ENCODE measurements at regions not wholly inside any gene's neighbourhood (a gene's known extent, or its start where the extent isn't known, plus 50 kb on each side); places are given as distances from the start of the nearest gene placed in this dataset.
A peak's percentile ranks its signal among the peaks of the same experiment; 100 is the strongest.

DNA sequence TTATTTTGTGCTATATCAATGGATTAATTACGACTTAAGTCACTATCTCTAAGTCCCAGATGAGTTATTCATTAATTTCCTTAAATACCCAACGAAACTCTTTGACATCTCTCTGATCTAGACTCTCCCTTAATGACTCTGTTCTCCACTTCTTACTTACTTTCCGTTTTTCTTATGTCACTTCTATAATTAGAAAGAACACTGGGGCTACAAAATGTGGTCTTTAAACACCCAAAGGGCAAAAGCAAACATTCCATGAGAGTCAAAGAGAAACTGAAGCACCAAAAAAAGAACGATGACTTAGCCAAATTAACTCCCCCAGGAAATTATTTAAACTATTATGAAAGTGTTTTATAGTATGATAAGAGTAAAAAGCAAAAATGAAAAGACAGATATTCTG lies 166.4 kb upstream of the UBE2E2 start:
- peak; percentile 73 for DNase-seq (ENCODE audit: low read depth)

DNA sequence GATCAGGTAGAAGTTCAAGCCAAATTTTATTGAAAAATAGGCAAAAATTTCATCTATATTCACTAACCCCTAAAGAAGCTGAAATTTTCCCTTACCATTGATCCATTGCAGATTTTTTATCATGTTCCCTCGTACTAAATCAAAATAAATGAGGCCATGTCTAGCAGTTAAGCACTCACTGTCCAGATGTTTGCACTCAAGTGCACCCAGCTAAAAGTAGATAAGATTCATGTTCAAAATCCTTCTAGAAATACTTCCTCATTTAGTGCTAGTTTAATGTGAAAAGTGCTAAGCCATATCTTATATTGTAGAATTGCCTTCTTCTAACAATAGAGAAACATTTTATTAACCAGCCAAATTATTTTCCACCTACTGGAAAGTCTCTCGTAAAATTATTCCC lies 164.7 kb upstream of the UBE2E2 start:
- DNase-seq (ENCODE audit: low read depth): no peak

DNA sequence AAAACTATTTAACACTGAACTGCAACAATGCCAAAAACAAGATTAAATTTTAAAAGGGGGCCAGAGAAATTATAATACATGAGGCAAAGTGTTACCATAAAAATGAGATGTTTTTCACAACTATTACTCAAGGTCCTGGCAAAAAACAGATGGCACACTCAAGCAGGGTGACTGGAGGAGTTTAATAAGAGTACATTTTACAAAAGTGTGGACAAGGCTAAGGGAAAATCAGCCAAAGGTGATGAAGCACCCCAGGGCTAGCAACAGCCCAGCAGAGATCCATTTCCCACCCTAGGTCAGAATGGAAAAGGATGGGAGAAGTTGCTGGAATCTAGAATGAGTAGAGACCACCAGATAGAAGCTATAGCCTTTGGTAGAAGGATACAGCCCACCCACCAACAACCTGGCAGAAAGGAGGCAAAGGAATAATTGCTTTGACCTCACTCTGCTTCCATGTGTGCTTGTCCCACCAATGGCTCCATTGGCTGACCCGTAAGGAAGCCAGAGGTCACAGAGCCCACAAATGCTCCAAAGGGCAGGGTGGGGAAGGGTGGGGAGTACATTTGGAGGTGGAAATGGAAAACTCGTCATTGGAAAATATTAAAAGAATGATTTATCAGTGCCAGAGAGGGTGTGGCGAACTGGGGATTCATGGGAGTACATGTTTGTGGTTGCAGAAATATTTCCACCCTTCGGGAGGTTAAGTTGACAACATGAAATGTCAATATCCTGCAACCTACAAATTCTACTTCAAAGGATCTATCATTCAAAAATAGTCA lies 161.0 kb upstream of the UBE2E2 start:
- peak; percentile 89 for DNase-seq (ENCODE audit: low read depth)

DNA sequence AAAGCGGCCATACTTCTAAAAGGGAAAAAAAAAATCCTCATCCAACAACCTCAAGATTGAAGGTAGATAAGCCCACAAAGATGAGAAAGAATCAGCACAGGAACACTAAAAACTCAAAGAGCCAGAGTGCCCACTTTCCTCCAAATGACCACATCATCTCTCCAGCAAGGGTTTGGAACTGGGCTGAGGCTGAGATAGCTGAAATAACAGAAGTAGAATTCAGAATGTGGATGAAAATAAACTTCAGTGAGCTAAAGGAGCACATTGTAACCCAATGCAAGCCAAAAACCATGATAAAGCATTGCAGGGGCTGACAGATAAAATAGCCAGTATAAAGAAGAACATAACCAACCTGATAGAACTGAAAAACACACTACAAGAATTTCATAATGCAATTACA lies 158.7 kb upstream of the UBE2E2 start:
- DNase-seq (ENCODE audit: low read depth): peak; percentile 25

DNA sequence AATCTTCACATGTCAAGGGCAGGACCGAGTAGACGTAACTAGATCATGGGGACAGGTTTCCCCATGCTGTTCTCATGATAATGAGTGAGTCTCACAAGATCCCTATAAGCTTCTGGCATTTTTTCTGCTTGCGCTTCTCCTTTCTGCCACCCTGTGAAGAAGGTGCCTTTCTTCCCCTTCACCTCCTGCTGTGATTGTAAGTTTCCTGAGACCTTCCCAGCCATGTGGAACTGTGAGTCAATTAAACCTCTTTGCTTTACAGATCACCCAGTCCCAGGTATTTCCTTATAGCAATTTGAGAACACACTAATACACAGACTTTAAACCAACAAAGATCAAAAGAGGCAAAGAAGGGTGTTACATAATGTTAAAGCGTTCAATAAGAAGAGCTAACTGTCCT lies 156.6 kb upstream of the UBE2E2 start:
- no peak for DNase-seq (ENCODE audit: low read depth)

DNA sequence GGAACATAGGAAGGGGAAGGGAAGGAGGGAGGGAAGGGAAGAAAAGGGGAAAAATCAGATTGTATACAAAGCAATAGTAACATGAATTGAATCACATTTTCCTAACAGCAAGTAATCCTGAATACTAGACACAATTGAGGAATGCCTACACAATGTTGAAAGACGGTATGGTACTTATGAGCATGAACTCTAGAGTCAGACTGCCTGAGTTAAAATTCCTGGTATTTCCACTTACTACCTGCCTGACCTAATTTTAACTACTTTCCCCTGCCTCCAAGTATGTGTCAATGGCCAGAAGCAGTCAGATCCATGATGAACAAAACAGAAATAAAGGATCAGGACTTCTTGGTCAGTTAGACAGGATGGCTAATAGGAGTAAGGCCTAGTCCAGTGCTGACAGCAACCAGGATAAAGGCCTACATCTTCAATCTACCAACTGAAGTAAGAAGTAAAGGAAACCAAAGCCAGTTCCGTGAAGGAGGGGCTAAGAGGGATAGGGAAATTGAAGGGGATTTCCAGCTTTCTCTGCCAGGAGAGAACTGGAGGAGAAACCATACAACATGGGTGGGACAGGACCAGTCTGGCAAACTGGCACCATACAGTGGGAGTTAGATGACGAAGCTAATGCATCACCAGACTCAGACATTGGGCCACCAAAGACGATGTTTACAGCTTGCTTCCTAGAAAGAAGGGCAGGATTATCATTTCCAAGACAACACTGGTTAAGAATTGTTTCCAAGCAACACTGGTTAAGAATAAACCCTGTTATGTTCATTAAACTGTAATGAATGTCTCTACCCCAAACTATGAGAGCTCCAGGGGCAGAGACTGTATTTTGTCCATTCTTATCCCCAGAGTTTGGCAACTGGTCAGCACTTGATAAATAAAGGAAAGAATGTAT lies 151.6 kb upstream of the UBE2E2 start:
- DNase-seq (ENCODE audit: low read depth): no peak

DNA sequence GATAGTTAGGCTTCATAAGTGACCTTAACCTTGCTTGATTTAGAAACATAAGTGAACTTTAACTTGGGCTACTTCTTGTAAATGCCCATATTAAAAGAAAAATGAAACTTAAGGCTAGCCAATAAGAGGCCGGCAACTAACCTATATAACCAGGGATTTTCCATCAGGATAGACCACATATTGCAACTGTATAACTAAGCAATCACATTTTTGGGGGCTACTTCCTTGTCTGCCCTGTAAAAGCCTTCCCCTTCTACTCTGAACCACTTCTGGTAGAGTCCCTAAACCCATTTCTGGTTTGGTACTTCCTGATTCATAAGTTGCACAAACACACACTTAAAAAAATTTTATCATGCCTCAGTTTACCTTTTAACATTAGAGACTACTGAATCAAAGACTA lies 150.9 kb upstream of the UBE2E2 start:
- no peak for DNase-seq (ENCODE audit: low read depth)

DNA sequence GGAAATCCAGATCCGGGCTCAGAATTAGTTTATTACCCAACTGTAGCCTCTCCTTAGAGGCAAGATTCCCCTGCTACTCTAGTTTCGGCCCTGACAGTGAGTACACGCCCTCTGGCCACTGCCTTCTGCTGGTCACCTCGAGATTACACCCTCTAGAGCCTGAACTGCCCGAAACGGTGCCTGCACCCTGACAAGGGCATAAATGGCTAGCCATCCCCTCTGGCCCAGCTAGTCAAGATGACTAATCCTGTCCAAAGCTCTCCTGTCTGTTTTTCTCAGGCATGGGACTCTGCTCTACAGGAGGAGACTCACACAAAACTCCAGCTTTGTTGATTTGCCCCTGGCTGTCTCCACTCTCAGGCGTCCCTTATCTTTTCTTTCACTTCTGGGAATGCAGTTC lies 150.5 kb upstream of the UBE2E2 start:
- no peak for DNase-seq (ENCODE audit: low read depth)

DNA sequence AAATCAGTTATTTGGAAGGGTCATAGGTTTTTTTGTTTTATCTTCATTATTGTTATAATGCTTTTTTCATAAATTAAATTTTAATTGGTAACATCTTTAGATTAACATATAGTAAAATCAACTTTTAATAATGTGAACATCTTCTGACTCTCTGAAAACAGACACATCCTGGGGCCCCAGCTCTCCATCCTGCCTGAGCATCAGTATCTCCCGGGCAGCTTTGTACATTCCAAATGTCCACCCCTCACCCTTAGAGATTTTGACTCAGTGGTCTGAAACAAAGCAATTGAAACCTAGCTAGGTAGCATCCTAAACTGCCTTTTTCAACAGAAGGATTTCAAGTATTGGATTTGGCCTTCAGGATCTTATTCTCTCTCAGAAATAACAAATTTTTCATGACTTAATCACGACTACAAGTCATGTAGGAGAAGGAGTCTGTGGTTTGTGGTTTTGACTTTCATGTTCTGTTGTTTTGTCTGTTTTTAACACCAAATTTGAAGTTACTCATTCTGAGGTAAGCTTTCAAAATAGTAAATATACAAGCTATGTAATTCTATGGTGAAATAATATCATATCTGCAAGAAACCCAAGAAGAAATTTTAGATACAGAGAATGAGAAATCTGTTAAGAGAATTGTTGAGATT lies 147.3 kb upstream of the UBE2E2 start:
- peak; percentile 57 for DNase-seq (ENCODE audit: low read depth)

DNA sequence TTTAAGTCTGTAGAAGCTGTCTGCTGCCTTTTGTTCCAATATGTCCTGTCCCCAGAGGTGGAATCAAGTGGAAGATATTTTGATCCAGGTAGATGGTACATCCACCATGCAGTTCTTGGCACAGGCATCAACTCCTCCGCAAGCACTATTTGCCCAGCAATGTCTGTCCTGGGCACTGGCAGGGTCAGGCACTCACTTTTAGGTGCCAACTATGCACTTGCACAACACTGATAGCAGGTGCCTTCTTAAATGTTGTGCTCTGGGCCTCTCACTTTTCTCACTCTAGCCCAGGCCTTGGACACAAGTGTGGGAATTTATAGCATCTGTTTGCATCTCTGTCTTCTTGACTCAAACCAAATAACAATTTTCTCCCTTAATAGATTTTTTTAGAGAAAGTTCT lies 140.5 kb upstream of the UBE2E2 start:
- no peak for DNase-seq (ENCODE audit: low read depth)

DNA sequence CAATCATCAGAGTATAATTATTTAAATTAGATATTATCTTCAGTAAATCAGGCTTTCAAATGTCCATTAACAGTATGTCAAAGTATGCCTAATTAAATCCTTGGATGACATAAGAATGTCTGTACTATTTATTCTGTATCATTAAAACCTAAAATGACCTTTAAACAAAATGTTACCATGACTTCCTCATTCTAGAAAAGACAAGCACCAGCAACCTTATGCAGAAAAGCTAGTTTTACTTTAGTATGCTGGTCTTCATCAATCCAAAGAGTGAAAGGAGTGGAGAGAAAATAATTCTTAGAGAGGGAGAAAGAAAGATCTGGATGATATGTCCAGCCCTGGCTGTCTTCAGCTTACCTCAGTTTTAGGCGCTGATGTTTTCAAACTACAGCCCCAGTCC lies 140.1 kb upstream of the UBE2E2 start:
- no peak for DNase-seq (ENCODE audit: low read depth)

DNA sequence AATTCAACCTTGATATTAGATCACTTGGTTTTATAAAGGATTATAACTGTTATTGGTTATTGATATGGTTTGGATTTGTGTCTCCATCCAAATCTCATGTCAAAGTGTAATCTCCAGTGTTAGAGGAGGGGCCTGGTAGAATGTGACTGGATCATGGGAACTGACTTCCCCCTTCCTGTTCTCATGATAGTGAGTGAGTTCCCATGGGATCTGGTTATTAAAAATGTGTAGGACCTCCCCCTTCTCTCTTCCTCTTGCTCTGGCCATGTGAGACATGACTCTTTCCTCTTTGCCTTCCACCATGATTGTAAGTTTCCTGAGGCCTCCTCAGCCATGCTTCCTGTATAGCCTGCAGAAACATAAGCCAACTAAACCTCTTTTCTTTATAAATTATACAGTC lies 136.0 kb upstream of the UBE2E2 start:
- DNase-seq (ENCODE audit: low read depth): no peak

DNA sequence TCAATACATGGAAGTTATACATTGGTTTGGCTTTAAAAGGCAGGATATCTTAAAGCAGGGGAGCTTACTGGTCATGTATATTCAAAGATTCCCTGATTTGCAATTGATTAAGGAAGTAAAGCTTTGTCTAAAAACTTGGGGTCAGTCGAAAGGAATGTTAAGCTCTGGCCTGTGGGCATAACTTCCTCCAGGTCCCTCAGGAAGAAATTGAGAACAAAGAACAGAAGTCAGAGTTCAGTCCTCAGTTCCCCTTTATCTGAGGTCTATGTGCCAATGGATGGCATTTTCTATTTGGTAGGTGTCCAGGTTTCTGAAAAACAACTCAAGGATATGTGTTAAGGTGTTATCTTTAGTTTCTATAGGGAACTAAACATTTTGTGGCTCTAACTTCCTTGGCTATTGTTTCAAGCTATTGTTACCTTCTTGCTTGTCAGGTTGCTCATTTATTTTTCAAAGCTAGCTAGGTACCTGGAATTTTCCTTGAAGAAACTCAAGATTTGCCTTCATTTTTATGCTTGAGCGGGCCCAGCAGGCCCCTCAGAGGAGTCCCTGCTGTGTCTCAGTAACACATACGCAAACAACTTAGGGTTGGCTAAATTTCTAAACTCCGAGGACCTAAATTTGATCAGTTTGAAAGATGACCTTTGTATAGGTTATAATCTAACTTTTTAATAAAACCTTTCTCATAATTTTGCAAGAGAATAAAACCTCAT lies 135.0 kb upstream of the UBE2E2 start:
- no peak for DNase-seq (ENCODE audit: low read depth)

DNA sequence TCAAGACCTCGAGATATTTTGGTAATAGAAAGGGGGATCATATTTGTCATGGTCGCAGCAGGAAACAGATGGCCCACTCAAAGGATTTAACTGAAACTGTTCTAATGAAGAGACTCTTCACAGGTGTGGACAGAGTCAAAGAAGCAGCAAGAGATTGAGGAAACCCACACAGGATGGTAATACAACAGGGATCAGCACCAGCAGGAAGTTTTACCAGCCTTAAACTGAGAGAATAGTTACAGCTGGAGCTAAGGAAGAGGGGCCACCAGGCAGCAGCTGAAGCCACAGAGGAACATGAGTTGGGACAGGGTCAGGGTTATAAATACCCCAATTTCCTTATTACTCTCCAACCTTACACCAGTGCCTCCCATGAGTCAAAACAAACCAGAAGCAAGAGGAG lies 131.8 kb upstream of the UBE2E2 start:
- DNase-seq (ENCODE audit: low read depth): peak; percentile 77

DNA sequence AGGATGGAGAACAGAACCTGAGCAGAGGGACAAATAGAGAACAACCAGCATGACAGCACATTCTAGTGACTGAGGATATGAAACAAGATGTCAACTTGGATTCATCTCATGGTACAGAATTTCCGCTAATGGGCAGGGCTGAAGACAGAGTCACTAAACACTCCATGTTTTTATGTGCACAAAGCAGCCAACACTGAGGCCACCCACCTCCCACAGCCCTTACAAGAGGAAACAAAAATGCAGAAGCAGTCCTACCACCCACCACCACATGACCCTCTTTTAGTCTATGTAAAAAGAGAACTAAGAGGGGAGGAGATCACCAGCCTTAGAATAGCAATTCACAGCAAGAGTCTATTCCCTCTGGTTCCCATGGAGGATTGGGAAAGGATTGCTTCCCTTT lies 131.4 kb upstream of the UBE2E2 start:
- DNase-seq (ENCODE audit: low read depth): no peak

DNA sequence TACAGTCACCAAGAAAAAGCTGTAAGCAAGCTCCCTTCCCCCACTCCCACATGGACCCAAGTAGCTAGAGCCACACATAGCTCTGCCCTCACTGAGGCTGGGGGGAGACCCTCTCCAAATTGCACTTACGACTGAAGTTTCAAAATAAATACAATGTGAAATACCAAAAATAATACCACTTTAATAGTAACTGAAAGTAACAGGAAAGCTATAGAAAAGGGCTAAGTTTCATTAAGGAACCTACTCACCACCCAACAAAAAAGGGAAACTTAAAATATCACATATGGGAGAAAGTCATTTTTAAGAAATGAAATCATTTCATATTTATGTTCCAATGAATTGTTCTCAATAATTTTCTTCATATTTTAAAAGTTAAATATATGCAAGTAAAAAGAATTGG lies 130.4 kb upstream of the UBE2E2 start:
- no peak for DNase-seq (ENCODE audit: low read depth)

DNA sequence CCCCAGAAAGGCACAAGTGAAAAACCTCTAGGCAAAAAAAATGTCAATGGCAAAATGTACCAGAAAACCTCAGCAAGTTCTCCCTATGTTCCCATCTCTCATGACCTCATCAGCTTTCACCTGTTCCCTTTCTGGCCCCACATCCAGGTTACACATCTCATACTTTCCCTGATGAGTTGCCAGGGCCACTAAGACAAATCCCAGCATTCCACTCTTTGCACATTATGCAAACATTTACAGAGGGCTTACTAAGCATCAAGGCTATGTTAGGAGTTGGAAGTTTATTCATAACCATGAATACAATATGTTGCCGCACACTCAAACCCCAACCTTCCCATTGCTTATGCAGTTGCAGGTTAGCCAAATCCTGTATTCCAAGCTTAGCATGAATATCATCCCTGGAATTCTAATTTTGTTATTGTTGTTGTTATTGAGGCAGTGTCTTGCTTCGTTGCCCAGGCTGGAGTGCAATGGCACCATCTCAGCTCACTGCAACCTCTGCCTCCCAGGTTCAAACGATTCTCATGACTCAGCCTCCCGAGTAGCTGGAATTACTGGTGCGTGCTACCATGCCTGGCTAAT lies 129.3 kb upstream of the UBE2E2 start:
- DNase-seq (ENCODE audit: low read depth): no peak

DNA sequence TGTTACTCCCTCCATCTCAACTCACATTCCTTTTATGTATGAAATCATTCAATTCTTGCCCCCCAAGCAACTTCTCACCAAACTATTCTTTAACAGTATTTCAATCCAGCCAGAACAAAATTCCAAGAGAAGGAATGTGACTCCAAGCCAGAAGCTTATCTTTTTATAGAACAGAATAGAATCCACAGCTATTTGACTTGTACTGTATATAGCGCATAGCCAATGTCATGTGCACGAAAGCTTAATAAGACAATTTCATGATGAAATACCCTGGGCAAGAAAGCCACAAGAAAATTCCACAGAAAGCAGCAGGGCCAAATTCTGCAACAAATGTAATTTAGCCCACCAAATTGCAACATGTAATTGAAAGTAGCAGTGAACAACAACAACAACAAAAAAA lies 127.6 kb upstream of the UBE2E2 start:
- peak; percentile 76 for DNase-seq (ENCODE audit: low read depth)

DNA sequence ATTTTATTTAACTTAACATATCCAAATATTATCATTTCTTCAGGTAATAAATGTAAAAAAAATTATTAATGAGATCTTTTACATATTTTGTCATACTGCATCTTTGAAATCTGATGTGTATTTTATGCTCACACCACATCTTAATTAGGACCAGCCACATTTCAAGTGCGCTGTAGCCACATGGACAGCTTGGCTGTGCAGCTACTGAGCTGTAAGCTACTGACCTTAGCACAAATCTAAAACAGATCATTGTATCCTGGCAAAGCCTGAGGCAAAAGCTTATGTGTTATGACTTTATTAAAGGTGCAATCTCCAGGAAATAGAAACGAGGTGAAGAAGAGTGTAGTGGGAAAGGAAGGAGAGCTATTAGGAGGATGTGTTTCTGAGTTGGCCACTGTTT lies 126.7 kb upstream of the UBE2E2 start:
- no peak for DNase-seq (ENCODE audit: low read depth)

DNA sequence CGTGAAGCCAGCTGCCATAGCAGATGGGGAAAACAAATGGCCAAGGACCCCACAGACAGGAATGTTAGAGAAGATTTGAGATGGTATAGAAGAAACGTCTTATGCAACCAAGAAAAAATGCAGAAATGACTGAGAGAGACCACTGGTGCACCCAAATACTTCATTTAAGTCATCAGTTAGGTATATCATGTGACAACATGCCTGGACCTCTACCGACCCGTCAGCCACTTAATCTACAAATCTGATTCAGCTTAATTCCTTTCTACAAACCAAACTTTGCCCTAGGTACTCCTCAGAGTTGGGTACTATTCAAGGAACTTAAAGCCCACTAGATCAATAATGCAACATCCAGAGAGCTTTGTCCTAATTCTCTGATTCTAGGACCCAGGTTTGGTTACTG lies 126.0 kb upstream of the UBE2E2 start:
- no peak for DNase-seq (ENCODE audit: low read depth)

DNA sequence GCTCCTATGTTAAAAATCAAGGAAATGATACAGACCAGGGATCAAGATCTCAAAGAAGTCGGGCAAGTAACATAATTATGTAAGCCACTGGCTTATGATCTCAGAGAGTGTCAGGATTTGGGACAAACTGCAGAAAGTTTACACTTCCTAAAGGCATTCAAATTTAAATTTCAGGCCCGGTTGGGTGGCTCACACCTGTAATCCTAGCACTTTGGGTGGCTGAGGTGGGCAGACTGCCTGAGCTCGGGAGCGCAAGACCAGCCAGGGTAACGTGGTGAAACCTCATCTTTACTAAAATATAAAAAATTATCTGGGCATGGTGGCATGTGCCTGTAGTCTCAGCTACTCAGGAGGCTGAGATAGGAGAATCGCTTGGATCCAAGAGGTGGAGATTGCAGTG lies 124.4 kb upstream of the UBE2E2 start:
- no peak for DNase-seq (ENCODE audit: low read depth)
